H9 (cell line): ENCODE measurements at regions not wholly inside any gene's neighbourhood (a gene's known extent, or its start where the extent isn't known, plus 50 kb on each side); places are given as distances from the start of the nearest gene placed in this dataset.

Experiments used
- DNase-seq: peaks from one replicate; pipeline ENCODE4 v3.0.0-alpha.2; 2017
- H2AFZ ChIP-seq: one replicate; pipeline ENCODE4 v1.6.1; 2013; ENCODE audit warnings: mild to moderate bottlenecking, low read length, control low read depth, moderate library complexity
- H2AK5ac ChIP-seq: 2 replicates; pipeline ENCODE4 v1.6.1; 2013; ENCODE audit warnings: low read length, control low read depth, mixed read lengths; ENCODE audit not compliant: insufficient read length
- H2BK120ac ChIP-seq: one replicate; pipeline ENCODE4 v1.6.1; 2013; ENCODE audit warnings: low read depth, mild to moderate bottlenecking, low read length, control low read depth, inconsistent platforms; ENCODE audit not compliant: poor library complexity, severe bottlenecking
- H2BK12ac ChIP-seq: 2 replicates; pipeline ENCODE4 v1.6.1; 2013; ENCODE audit warnings: low read length, control low read depth, mixed read lengths, low read depth; ENCODE audit not compliant: insufficient read length
- H2BK15ac ChIP-seq: 2 replicates; pipeline ENCODE4 v1.6.1; 2013; ENCODE audit warnings: low read depth, low read length, control low read depth
- H2BK20ac ChIP-seq: one replicate; pipeline ENCODE4 v1.6.1; 2013; ENCODE audit warnings: low read depth, mild to moderate bottlenecking, low read length, control low read depth, inconsistent platforms; ENCODE audit not compliant: poor library complexity, severe bottlenecking
- H2BK5ac ChIP-seq: 2 replicates; pipeline ENCODE4 v1.6.1; 2013; ENCODE audit warnings: low read length, control low read depth, mixed read lengths; ENCODE audit not compliant: insufficient read length
- H3K14ac ChIP-seq: 2 replicates; pipeline ENCODE4 v1.6.1; 2013; ENCODE audit warnings: low read length, control low read depth; ENCODE audit not compliant: insufficient read depth
- H3K18ac ChIP-seq: 2 replicates; pipeline ENCODE4 v1.6.1; 2013; ENCODE audit warnings: low read depth, mild to moderate bottlenecking, mixed read lengths, low read length, control low read depth; ENCODE audit not compliant: insufficient read length
- H3K23ac ChIP-seq: 2 replicates; pipeline ENCODE4 v1.6.1; 2013; ENCODE audit warnings: low read length, control low read depth, mixed read lengths, low read depth; ENCODE audit not compliant: insufficient read length
- H3K23me2 ChIP-seq: 2 replicates; pipeline ENCODE4 v1.6.1; 2013; ENCODE audit warnings: low read depth, mild to moderate bottlenecking, mixed read lengths, low read length, control low read depth; ENCODE audit not compliant: insufficient read length, poor library complexity, severe bottlenecking
- H3K27ac ChIP-seq: 2 replicates; pipeline ENCODE4 v1.5.1; 2013; ENCODE audit warnings: low read length, control low read depth, mixed read lengths, low read depth; ENCODE audit not compliant: insufficient read length
- H3K27me3 ChIP-seq: 2 replicates; pipeline ENCODE4 v1.6.1; 2013; ENCODE audit warnings: low read length, control low read depth, inconsistent platforms; ENCODE audit not compliant: insufficient read depth
- H3K4ac ChIP-seq: 2 replicates; pipeline ENCODE4 v1.6.1; 2013; ENCODE audit warnings: low read depth, mild to moderate bottlenecking, control low read depth, inconsistent platforms, low read length, moderate library complexity
- H3K4me1 ChIP-seq: 2 replicates; pipeline ENCODE4 v1.6.1; 2013; ENCODE audit warnings: low read length, control low read depth, inconsistent platforms; ENCODE audit not compliant: insufficient read depth
- H3K4me2 ChIP-seq: 2 replicates; pipeline ENCODE4 v1.6.1; 2013; ENCODE audit warnings: low read length, control low read depth, mixed read lengths; ENCODE audit not compliant: insufficient read length, insufficient read depth
- H3K56ac ChIP-seq: 2 replicates; pipeline ENCODE4 v1.6.1; 2013; ENCODE audit warnings: low read depth, mild to moderate bottlenecking, mixed read lengths, low read length, control low read depth; ENCODE audit not compliant: insufficient read length
- H3K79me1 ChIP-seq: 2 replicates; pipeline ENCODE4 v1.6.1; 2013; ENCODE audit warnings: low read depth, mild to moderate bottlenecking, moderate library complexity, low read length, control low read depth, inconsistent platforms; ENCODE audit not compliant: insufficient read depth, poor library complexity, severe bottlenecking
- H3K79me2 ChIP-seq: 2 replicates; pipeline ENCODE4 v1.6.1; 2013; ENCODE audit warnings: low read length, control low read depth, inconsistent platforms; ENCODE audit not compliant: insufficient read depth
- H3K9ac ChIP-seq: 2 replicates; pipeline ENCODE4 v1.6.1; 2013; ENCODE audit warnings: low read length, control low read depth, mixed read lengths; ENCODE audit not compliant: insufficient read length; ENCODE audit errors: extremely low read depth
- H3K9me3 ChIP-seq: one replicate; pipeline ENCODE4 v1.6.1; 2013; ENCODE audit warnings: low read depth, low read length, inconsistent platforms; ENCODE audit not compliant: control insufficient read depth
- H3T11ph ChIP-seq: one replicate; pipeline ENCODE4 v1.6.1; 2013; ENCODE audit warnings: mild to moderate bottlenecking, low read length, control low read depth, inconsistent platforms
- H4K20me1 ChIP-seq: one replicate; pipeline ENCODE4 v1.6.1; 2013; ENCODE audit not compliant: control insufficient read depth, insufficient read length, insufficient read depth
- H4K5ac ChIP-seq: 2 replicates; pipeline ENCODE4 v1.6.1; 2013; ENCODE audit warnings: low read depth, mild to moderate bottlenecking, mixed read lengths, low read length, control low read depth; ENCODE audit not compliant: insufficient read length
- H4K8ac ChIP-seq: replicated peaks from 2 replicates; pipeline ENCODE4 v1.6.1; 2013; ENCODE audit warnings: low read length, control low read depth, mixed read lengths, low read depth; ENCODE audit not compliant: insufficient read length
- H4K91ac ChIP-seq: 2 replicates; pipeline ENCODE4 v1.6.1; 2013; ENCODE audit warnings: low read depth, mild to moderate bottlenecking, moderate library complexity, mixed read lengths, low read length, control low read depth; ENCODE audit not compliant: insufficient read length
- H3K27ac Mint-ChIP-seq, 3 experiments: 2 replicates in 2 of 3; 3 replicates in 1 of 3; pipeline ENCODE4 v1.8.0; 2020 to 2021; ENCODE audit warnings: mixed read lengths in 3 of 3, mild to moderate bottlenecking in 1 of 3, moderate library complexity in 1 of 3
- H3K27me3 Mint-ChIP-seq: 2 replicates; pipeline ENCODE4 v1.8.0; 2021; ENCODE audit warnings: low read depth, mild to moderate bottlenecking, moderate library complexity, mixed read lengths
- H3K36me3 Mint-ChIP-seq, 3 experiments: 2 replicates in 2 of 3; 3 replicates in 1 of 3; pipeline ENCODE4 v1.8.0; 2020 to 2021; ENCODE audit warnings: low read depth in 3 of 3, mixed read lengths in 3 of 3; ENCODE audit not compliant: insufficient read depth in 1 of 3
- H3K4me1 Mint-ChIP-seq, 2 experiments: 2 replicates each; pipeline ENCODE4 v1.8.0; 2020; ENCODE audit warnings: mixed read lengths in 2 of 2
- H3K4me3 Mint-ChIP-seq, 2 experiments: 2 replicates in 1 of 2; 3 replicates in 1 of 2; pipeline ENCODE4 v1.8.0; 2020 to 2021; ENCODE audit warnings: mild to moderate bottlenecking in 2 of 2, mixed read lengths in 2 of 2, moderate library complexity in 1 of 2
- H3K9me3 Mint-ChIP-seq, 2 experiments: 2 replicates in 1 of 2; 3 replicates in 1 of 2; pipeline ENCODE4 v1.8.0; 2020; ENCODE audit warnings: mild to moderate bottlenecking in 2 of 2, mixed read lengths in 2 of 2, moderate library complexity in 1 of 2
- CTCF ChIP-seq: fragments of 200-600 bp; sonication (generic); conservative IDR thresholded peaks from 3 replicates; pipeline ENCODE4 v1.8.0; 2021; ENCODE audit warnings: antibody characterized with exemption, mild to moderate bottlenecking
- WGBS: extraction: QIAGEN DNeasy Blood & Tissue Kit; methylation state at CpG from one replicate; pipeline ENCODE4 v1.1.7; 2013; ENCODE audit warnings: missing lambda C conversion rate, low lambda C conversion rate, mixed read lengths; ENCODE audit not compliant: insufficient read length; ENCODE audit errors: extremely low coverage; 5-methylcytosine and 5-hydroxymethylcytosine counted together

- no peak overlapping the region for H2BK12ac ChIP-seq
Observed at GRCh38 chr5:36751886-36752285, 124.7 kb upstream of the NIPBL start.

More at GRCh38 chr5:36751886-36752285, 124.7 kb upstream of the NIPBL start:
- no peaks in the 10 kb centered on the region for H3K9me3 Mint-ChIP-seq
- Histone ChIP-seq H2AFZ (no peak overlapping the region), H4K5ac (no peak overlapping the region), H3K79me1 (no peaks in the 10 kb centered on the region), H3K79me2 (no peaks in the 10 kb centered on the region), H4K20me1 (no peaks in the 10 kb centered on the region), H3K4me1 (no peaks in the 10 kb centered on the region), H3K9me3 (no peaks in the 10 kb centered on the region), H3K27me3 (no peaks in the 10 kb centered on the region), H3K56ac (no peak overlapping the region), H3K23me2 (no peaks in the 10 kb centered on the region), H2BK20ac (no peak overlapping the region), H2BK5ac (no peak overlapping the region), H2BK120ac (no peak overlapping the region), H4K8ac (no peak overlapping the region), H2BK15ac (no peak overlapping the region), H2AK5ac (no peak overlapping the region), H3K14ac (no peak overlapping the region), H3K27ac (no peak overlapping the region), H3K23ac (no peak overlapping the region), H3K18ac (no peak overlapping the region), H3T11ph (no peak overlapping the region), H4K91ac (no peak overlapping the region), H3K9ac (no peak overlapping the region), H3K4me2 (no peak overlapping the region), H3K4ac (no peak overlapping the region)
- no CpG with 5 or more reads among the region's 1 CpG for WGBS
- peak; percentile 66 for TF ChIP-seq CTCF
- H3K4me3 Mint-ChIP-seq: no peak overlapping the region
- peaks cover 7 to 18% of the 10 kb centered on the region in 2 experiments for H3K4me1 Mint-ChIP-seq
- H3K27ac Mint-ChIP-seq: no peak overlapping the region
- peaks cover 19% of the 10 kb centered on the region for H3K27me3 Mint-ChIP-seq
- DNase-seq: peak; percentile 43
- H3K36me3 Mint-ChIP-seq: peaks cover 0 to 3% (median 0%) of the 10 kb centered on the region in 3 experiments; a peak in 1 of 7 replicates
